Right cardiac atrium (tissue), 5 donors: ENCODE measurements at regions not wholly inside any gene's neighbourhood (a gene's known extent, or its start where the extent isn't known, plus 50 kb on each side); places are given as distances from the start of the nearest gene placed in this dataset.
"Not testable (repeated sequence)": the region's sequence is repeated elsewhere in the genome, so short reads cannot be mapped to it uniquely, and the experiment has no call there.

Experiments
- ATAC-seq, 2 donors: fragments of 200-7000 bp; cut with Tn5 transposase; one replicate each; pipeline versions ENCODE4 v1.8.0 to v1.9.1; 2020; ENCODE audit warnings: moderate library complexity in 2 of 2, mild to moderate bottlenecking in 1 of 2
- DNase-seq, 3 donors: peaks; one replicate each; pipeline ENCODE4 v3.0.0-alpha.2; 2020
- H3K27ac ChIP-seq: one replicate; pipeline ENCODE4 v1.5.1; 2013; ENCODE audit warnings: mild to moderate bottlenecking, low read length, control low read depth, moderate library complexity
- H3K27me3 ChIP-seq: one replicate; pipeline ENCODE4 v1.6.1; 2013; ENCODE audit not compliant: control insufficient read depth, insufficient read depth
- H3K4me1 ChIP-seq: one replicate; pipeline ENCODE4 v1.6.1; 2013; ENCODE audit warnings: low read length; ENCODE audit not compliant: control insufficient read depth, insufficient read depth
- H3K4me3 ChIP-seq: one replicate; pipeline ENCODE4 v1.5.1; 2013; ENCODE audit warnings: low read length, control low read depth
- H3K9me3 ChIP-seq: one replicate; pipeline ENCODE4 v1.6.1; 2013; ENCODE audit warnings: low read length; ENCODE audit not compliant: control insufficient read depth
- WGBS: extraction: QIAGEN DNeasy Blood & Tissue Kit; methylation state at CpG from one replicate; pipeline ENCODE4 v1.1.7; 2013; 5-methylcytosine and 5-hydroxymethylcytosine counted together
- intact Hi-C, 4 donors: fragments of 100-400 bp; cut with DNase I; formaldehyde crosslinking; loops; one replicate each; pipeline versions ENCODE4 v1.11.0 to v1.14.0; 2022 to 2023
- donor health status: healthy with polysubstance abuse.
- donor health status: DM: no; HTN: yes; CAD: no.
- donor health status: DM: no; HTN: no; CAD: no.
- donor health status: DM: no; HTN: yes; CAD: no; lungs with severe emphysema.
- donor health status: DM: yes; HTN: yes; CAD: no.

GRCh38 chr14:83918546-83918945 is 1611.4 kb upstream of the FLRT2 start:
- H3K9me3 ChIP-seq, result no peaks in the 10 kb centered on the region
- 80% methylated on average over 2 of the region's 2 CpGs for WGBS
- H3K4me3 ChIP-seq, result no peak overlapping the region
- ATAC-seq, result no peak
- intact Hi-C loops, result no loop called here
- no peak overlapping the region for H3K27ac ChIP-seq
- no peaks in the 10 kb centered on the region for H3K27me3 ChIP-seq
- no peak for DNase-seq
- H3K4me1 ChIP-seq, result no peaks in the 10 kb centered on the region

DNA sequence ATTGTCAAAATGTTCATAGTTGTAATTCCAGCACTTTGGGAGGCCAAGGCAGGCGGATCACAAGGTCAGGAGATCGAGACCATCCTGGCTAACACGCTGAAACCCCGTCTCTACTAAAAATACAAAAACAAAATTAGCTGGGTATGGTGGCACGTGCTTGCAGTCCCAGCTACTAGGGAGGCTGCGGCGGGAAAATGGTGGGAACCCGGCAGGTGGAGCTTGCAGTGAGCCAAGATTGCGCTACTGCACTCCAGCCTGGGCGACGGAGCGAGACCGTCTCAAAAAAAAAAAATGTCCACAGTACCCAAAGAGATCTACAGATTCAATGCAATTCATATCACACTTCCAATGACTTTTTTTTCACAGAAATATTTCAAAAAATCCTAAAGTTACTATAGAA is 1610.3 kb upstream of the FLRT2 start:
- intact Hi-C loops, ATAC-seq, H3K4me1 ChIP-seq: not testable (repeated sequence)

GRCh38 chr14:83923842-83924241 is 1606.1 kb upstream of the FLRT2 start:
- Histone ChIP-seq H3K4me3 (no peak overlapping the region), H3K27ac (no peak overlapping the region), H3K9me3 (no peaks in the 10 kb centered on the region), H3K4me1 (no peaks in the 10 kb centered on the region), H3K27me3 (no peaks in the 10 kb centered on the region)
- no peak for ATAC-seq
- DNase-seq, result no peak
- WGBS, result 87% methylated on average over 4 of the region's 4 CpGs
- intact Hi-C loops, result no loop called here

More for the DNA sequence above, 1610.3 kb upstream of the FLRT2 start:
- H3K27me3 ChIP-seq, H3K9me3 ChIP-seq, H3K4me3 ChIP-seq, H3K27ac ChIP-seq: not testable (repeated sequence)
- 96% methylated on average over 13 of the region's 13 CpGs for WGBS
- peak in 1 of 3 donors; percentile 46 for DNase-seq

GRCh38 chr14:83924259-83924658 is 1605.7 kb upstream of the FLRT2 start:
- intact Hi-C loops, result no loop called here
- ATAC-seq (no peak), DNase-seq (no peak)
- WGBS, result 98% methylated on average over 3 of the region's 3 CpGs
- Histone ChIP-seq H3K9me3 (no peaks in the 10 kb centered on the region), H3K4me3 (no peak overlapping the region), H3K4me1 (no peaks in the 10 kb centered on the region), H3K27me3 (no peaks in the 10 kb centered on the region), H3K27ac (no peak overlapping the region)

DNA sequence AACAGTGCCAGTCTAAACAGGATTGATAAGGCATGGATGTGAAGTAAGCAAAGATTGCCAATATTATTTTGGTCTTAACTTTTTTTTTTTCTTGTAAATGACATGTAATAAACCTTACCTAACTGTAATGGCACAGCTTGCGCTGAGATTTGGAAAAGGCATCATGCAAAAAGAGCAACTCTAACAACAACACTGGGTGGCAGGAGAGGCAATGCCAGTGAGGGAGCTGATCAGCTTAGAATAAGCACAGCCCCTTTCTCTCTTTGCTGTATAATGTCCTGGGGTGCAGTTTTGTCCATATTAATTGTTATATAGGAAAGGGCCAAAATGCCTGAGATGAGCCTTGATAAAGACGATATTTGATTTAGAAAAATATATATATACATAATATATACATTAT is 1589.7 kb upstream of the FLRT2 start:
- H3K9me3 ChIP-seq, result peaks cover 2% of the 10 kb centered on the region
- DNase-seq, result no peak
- H3K4me1 ChIP-seq, result no peaks in the 10 kb centered on the region
- H3K27me3 ChIP-seq, result no peaks in the 10 kb centered on the region
- no peak for ATAC-seq
- WGBS, result 90% methylated on average over 2 of the region's 2 CpGs
- no peak overlapping the region for H3K27ac ChIP-seq
- intact Hi-C loops, result no loop called here
- H3K4me3 ChIP-seq, result no peak overlapping the region

DNA sequence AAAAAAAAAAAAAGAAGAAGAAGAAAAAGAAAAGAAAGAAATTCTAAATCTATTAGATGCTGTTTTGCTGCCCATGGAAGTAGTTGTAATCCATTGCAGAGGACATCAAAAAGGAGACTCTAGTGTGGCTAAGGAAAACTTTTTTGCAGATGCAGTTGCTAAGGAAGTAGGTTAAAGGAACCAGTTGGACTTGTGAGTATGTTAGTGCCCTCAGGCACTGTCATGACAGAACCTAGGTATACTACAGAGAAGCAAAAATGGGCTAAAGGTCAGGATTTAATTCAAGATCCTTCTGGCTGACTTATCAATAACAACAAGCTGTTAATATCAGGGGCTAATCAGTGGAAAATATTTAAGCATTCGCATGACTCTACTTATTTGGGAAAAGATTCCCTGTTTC is 1571.6 kb upstream of the FLRT2 start:
- Histone ChIP-seq H3K9me3 (no peaks in the 10 kb centered on the region), H3K27ac (no peak overlapping the region), H3K4me3 (no peak overlapping the region), H3K27me3 (no peaks in the 10 kb centered on the region), H3K4me1 (no peaks in the 10 kb centered on the region)
- DNase-seq (no peak), ATAC-seq (no peak)
- intact Hi-C loops, result no loop called here
- 88% methylated on average over 1 of the region's 1 CpG for WGBS

- DNase-seq (no peak), ATAC-seq (no peak)
- H3K27me3 ChIP-seq, result no peaks in the 10 kb centered on the region
- intact Hi-C loops, result no loop called here
- no peak overlapping the region for H3K27ac ChIP-seq
- no peaks in the 10 kb centered on the region for H3K4me1 ChIP-seq
- no peaks in the 10 kb centered on the region for H3K9me3 ChIP-seq
- no peak overlapping the region for H3K4me3 ChIP-seq
- 59% methylated on average over 2 of the region's 2 CpGs for WGBS
Measured at GRCh38 chr14:83960832-83961512, 1569.0 kb upstream of the FLRT2 start.

DNA sequence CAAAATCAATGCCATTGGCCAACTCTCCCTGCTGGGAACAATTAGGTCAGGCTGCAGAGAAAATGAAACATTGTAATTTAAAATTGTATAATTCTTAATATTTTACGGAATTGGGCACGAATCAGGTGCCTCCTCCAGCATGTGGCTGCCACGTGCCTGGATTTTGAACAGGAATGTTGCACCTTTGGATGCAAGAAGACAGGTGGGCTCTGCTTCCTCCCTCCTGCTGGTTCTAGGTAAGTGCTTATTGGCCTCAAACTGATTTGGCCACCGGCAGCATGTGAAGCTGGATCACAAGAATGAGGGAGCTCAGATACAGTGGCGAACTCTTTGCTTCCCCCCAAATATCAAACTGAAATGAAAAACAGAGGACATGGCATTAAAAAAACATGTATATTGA is 1559.9 kb upstream of the FLRT2 start:
- intact Hi-C loops, result no loop called here
- Histone ChIP-seq H3K27me3 (no peaks in the 10 kb centered on the region), H3K9me3 (no peaks in the 10 kb centered on the region), H3K27ac (no peak overlapping the region), H3K4me3 (no peak overlapping the region), H3K4me1 (no peaks in the 10 kb centered on the region)
- no peak for DNase-seq
- ATAC-seq, result no peak
- WGBS, result 88% methylated on average over 5 of the region's 5 CpGs

DNA sequence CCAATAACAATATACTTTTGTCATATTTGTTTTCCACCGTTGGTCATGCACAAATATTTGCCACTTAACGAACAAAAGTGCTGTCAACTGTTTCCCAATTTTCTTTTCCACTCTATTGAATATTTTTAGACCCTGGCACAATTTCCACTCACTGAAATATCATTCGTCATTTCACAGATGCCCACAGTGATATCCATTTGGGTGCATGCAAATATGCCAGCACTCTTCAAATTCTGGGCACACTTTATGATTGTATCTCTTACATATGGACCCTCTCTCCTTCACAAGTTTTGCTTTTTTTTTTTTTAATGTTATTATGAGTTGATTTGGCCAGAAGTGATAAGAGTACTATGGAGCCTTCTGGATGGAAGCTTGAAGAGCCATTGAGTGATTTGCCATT is 1557.3 kb upstream of the FLRT2 start:
- no peaks in the 10 kb centered on the region for H3K9me3 ChIP-seq
- H3K4me3 ChIP-seq, result no peak overlapping the region
- H3K27ac ChIP-seq, result no peak overlapping the region
- no peaks in the 10 kb centered on the region for H3K27me3 ChIP-seq
- ATAC-seq (no peak), DNase-seq (no peak)
- WGBS, result 73% methylated on average over 3 of the region's 3 CpGs
- intact Hi-C loops, result no loop called here
- H3K4me1 ChIP-seq, result no peaks in the 10 kb centered on the region

DNA sequence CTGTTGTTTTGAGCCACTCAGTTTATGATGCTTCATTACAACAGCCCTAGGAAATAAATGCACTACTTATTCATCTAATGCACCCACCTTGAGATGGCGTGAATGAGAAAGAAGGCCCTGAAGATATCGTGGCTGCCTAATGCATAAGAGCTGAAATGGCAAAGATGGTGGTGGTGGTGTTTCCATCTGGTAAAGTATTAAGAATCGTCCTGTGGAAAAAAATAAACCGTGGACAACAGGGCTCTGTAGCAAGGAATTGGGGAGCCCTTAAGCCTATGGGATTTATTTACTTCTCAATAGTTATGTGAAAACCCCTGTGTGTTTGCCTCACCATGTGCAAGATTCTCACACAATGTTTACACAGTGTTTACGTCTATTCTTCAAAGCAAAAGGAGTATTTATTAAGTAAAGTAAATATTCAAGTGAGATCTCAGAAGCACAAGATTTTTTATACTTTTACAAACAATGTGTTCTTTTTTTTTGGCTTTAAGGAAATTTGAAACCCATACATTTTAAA is 1555.2 kb upstream of the FLRT2 start:
- no peaks in the 10 kb centered on the region for H3K27me3 ChIP-seq
- H3K27ac ChIP-seq, result no peak overlapping the region
- no peak overlapping the region for H3K4me3 ChIP-seq
- no peaks in the 10 kb centered on the region for H3K4me1 ChIP-seq
- 89% methylated on average over 5 of the region's 5 CpGs for WGBS
- intact Hi-C loops, result no loop called here
- no peaks in the 10 kb centered on the region for H3K9me3 ChIP-seq
- ATAC-seq, result no peak
- DNase-seq, result no peak

GRCh38 chr14:83975435-83975834 is 1554.5 kb upstream of the FLRT2 start:
- peak in 1 of 2 donors; percentile 24 for ATAC-seq

More at GRCh38 chr14:83975435-83975834, 1554.5 kb upstream of the FLRT2 start:
- Histone ChIP-seq H3K4me3 (no peak overlapping the region), H3K27me3 (no peaks in the 10 kb centered on the region), H3K4me1 (no peaks in the 10 kb centered on the region), H3K9me3 (no peaks in the 10 kb centered on the region), H3K27ac (no peak overlapping the region)
- 35% methylated on average over 2 of the region's 2 CpGs for WGBS
- intact Hi-C loops, result no loop called here
- DNase-seq, result no peak
